ENCODE measurements at regions not wholly inside any gene's neighbourhood (a gene's known extent, or its start where the extent isn't known, plus 50 kb on each side); places are given as distances from the start of the nearest gene placed in this dataset.
"Not testable (repeated sequence)": the region's sequence is repeated elsewhere in the genome, so short reads cannot be mapped to it uniquely, and the experiment has no call there.

- no peak for DNase-seq (ENCODE audit: low read depth in 2 of 2)
Observed at GRCh38 chr3:70640481-70640880, 328.0 kb upstream of the MDFIC2 start.

GRCh38 chr3:70635301-70635700, 322.9 kb upstream of the MDFIC2 start:
- DNase-seq (ENCODE audit: low read depth in 2 of 2), result no peak

- DNase-seq (ENCODE audit: low read depth in 2 of 2), result no peak
Observed at GRCh38 chr3:70631716-70632307, 319.4 kb upstream of the MDFIC2 start.

GRCh38 chr3:70621451-70621850, 309.0 kb upstream of the MDFIC2 start:
- no peak for DNase-seq (ENCODE audit: low read depth in 2 of 2)

GRCh38 chr3:70620956-70621355, 308.5 kb upstream of the MDFIC2 start:
- DNase-seq (ENCODE audit: low read depth in 2 of 2), result no peak

- DNase-seq (ENCODE audit: low read depth in 2 of 2), result no peak
Observed at GRCh38 chr3:70620367-70620766, 307.9 kb upstream of the MDFIC2 start.

GRCh38 chr3:70618151-70618550, 305.7 kb upstream of the MDFIC2 start:
- no peak for DNase-seq (ENCODE audit: low read depth in 2 of 2)

GRCh38 chr3:70617349-70617748, 304.9 kb upstream of the MDFIC2 start:
- DNase-seq (ENCODE audit: low read depth in 2 of 2), result not testable (repeated sequence)

- no peak for DNase-seq (ENCODE audit: low read depth in 2 of 2)
Observed at GRCh38 chr3:70615286-70615685, 302.8 kb upstream of the MDFIC2 start.

- DNase-seq (ENCODE audit: low read depth in 2 of 2), result no peak
Observed at GRCh38 chr3:70614111-70614510, 301.7 kb upstream of the MDFIC2 start.

- no peak for DNase-seq (ENCODE audit: low read depth in 2 of 2)
Observed at GRCh38 chr3:70612920-70613319, 300.5 kb upstream of the MDFIC2 start.

GRCh38 chr3:70611667-70612277, 299.3 kb upstream of the MDFIC2 start:
- not testable (repeated sequence) for DNase-seq (ENCODE audit: low read depth in 2 of 2)

GRCh38 chr3:70608434-70608833, 296.0 kb upstream of the MDFIC2 start:
- DNase-seq (ENCODE audit: low read depth in 2 of 2), result no peak

GRCh38 chr3:70607469-70607868, 295.0 kb upstream of the MDFIC2 start:
- DNase-seq (ENCODE audit: low read depth in 2 of 2), result no peak

GRCh38 chr3:70606018-70606417, 293.6 kb upstream of the MDFIC2 start:
- no peak for DNase-seq (ENCODE audit: low read depth in 2 of 2)

- DNase-seq (ENCODE audit: low read depth in 2 of 2), result no peak
Observed at GRCh38 chr3:70603103-70603502, 290.7 kb upstream of the MDFIC2 start.

GRCh38 chr3:70597312-70597711, 284.9 kb upstream of the MDFIC2 start:
- no peak for DNase-seq (ENCODE audit: low read depth in 2 of 2)

- no peak for DNase-seq (ENCODE audit: low read depth in 2 of 2)
Observed at GRCh38 chr3:70583682-70584081, 271.2 kb upstream of the MDFIC2 start.

- no peak for DNase-seq (ENCODE audit: low read depth in 2 of 2)
Observed at GRCh38 chr3:70582803-70583202, 270.4 kb upstream of the MDFIC2 start.

GRCh38 chr3:70580021-70580420, 267.6 kb upstream of the MDFIC2 start:
- no peak for DNase-seq (ENCODE audit: low read depth in 2 of 2)

GRCh38 chr3:70571696-70572095, 259.3 kb upstream of the MDFIC2 start:
- no peak for DNase-seq (ENCODE audit: low read depth in 2 of 2)

GRCh38 chr3:70570584-70570983, 258.1 kb upstream of the MDFIC2 start:
- DNase-seq (ENCODE audit: low read depth in 2 of 2), result no peak

- DNase-seq (ENCODE audit: low read depth in 2 of 2), result no peak
Observed at GRCh38 chr3:70568626-70569025, 256.2 kb upstream of the MDFIC2 start.

- no peak for DNase-seq (ENCODE audit: low read depth in 2 of 2)
Observed at GRCh38 chr3:70565861-70566260, 253.4 kb upstream of the MDFIC2 start.
